H9 (cell line): ENCODE measurements at regions not wholly inside any gene's neighbourhood (a gene's known extent, or its start where the extent isn't known, plus 50 kb on each side); places are given as distances from the start of the nearest gene placed in this dataset.

Experiments used
- DNase-seq: peaks from one replicate; pipeline ENCODE4 v3.0.0-alpha.2; 2017
- H2AFZ ChIP-seq: one replicate; pipeline ENCODE4 v1.6.1; 2013; ENCODE audit warnings: mild to moderate bottlenecking, low read length, control low read depth, moderate library complexity
- H2AK5ac ChIP-seq: 2 replicates; pipeline ENCODE4 v1.6.1; 2013; ENCODE audit warnings: low read length, control low read depth, mixed read lengths; ENCODE audit not compliant: insufficient read length
- H2BK120ac ChIP-seq: one replicate; pipeline ENCODE4 v1.6.1; 2013; ENCODE audit warnings: low read depth, mild to moderate bottlenecking, low read length, control low read depth, inconsistent platforms; ENCODE audit not compliant: poor library complexity, severe bottlenecking
- H2BK12ac ChIP-seq: 2 replicates; pipeline ENCODE4 v1.6.1; 2013; ENCODE audit warnings: low read length, control low read depth, mixed read lengths, low read depth; ENCODE audit not compliant: insufficient read length
- H2BK15ac ChIP-seq: 2 replicates; pipeline ENCODE4 v1.6.1; 2013; ENCODE audit warnings: low read depth, low read length, control low read depth
- H2BK20ac ChIP-seq: one replicate; pipeline ENCODE4 v1.6.1; 2013; ENCODE audit warnings: low read depth, mild to moderate bottlenecking, low read length, control low read depth, inconsistent platforms; ENCODE audit not compliant: poor library complexity, severe bottlenecking
- H2BK5ac ChIP-seq: 2 replicates; pipeline ENCODE4 v1.6.1; 2013; ENCODE audit warnings: low read length, control low read depth, mixed read lengths; ENCODE audit not compliant: insufficient read length
- H3K14ac ChIP-seq: 2 replicates; pipeline ENCODE4 v1.6.1; 2013; ENCODE audit warnings: low read length, control low read depth; ENCODE audit not compliant: insufficient read depth
- H3K18ac ChIP-seq: 2 replicates; pipeline ENCODE4 v1.6.1; 2013; ENCODE audit warnings: low read depth, mild to moderate bottlenecking, mixed read lengths, low read length, control low read depth; ENCODE audit not compliant: insufficient read length
- H3K23ac ChIP-seq: 2 replicates; pipeline ENCODE4 v1.6.1; 2013; ENCODE audit warnings: low read length, control low read depth, mixed read lengths, low read depth; ENCODE audit not compliant: insufficient read length
- H3K23me2 ChIP-seq: 2 replicates; pipeline ENCODE4 v1.6.1; 2013; ENCODE audit warnings: low read depth, mild to moderate bottlenecking, mixed read lengths, low read length, control low read depth; ENCODE audit not compliant: insufficient read length, poor library complexity, severe bottlenecking
- H3K27ac ChIP-seq: 2 replicates; pipeline ENCODE4 v1.5.1; 2013; ENCODE audit warnings: low read length, control low read depth, mixed read lengths, low read depth; ENCODE audit not compliant: insufficient read length
- H3K27me3 ChIP-seq: 2 replicates; pipeline ENCODE4 v1.6.1; 2013; ENCODE audit warnings: low read length, control low read depth, inconsistent platforms; ENCODE audit not compliant: insufficient read depth
- H3K4ac ChIP-seq: 2 replicates; pipeline ENCODE4 v1.6.1; 2013; ENCODE audit warnings: low read depth, mild to moderate bottlenecking, control low read depth, inconsistent platforms, low read length, moderate library complexity
- H3K4me1 ChIP-seq: 2 replicates; pipeline ENCODE4 v1.6.1; 2013; ENCODE audit warnings: low read length, control low read depth, inconsistent platforms; ENCODE audit not compliant: insufficient read depth
- H3K4me2 ChIP-seq: 2 replicates; pipeline ENCODE4 v1.6.1; 2013; ENCODE audit warnings: low read length, control low read depth, mixed read lengths; ENCODE audit not compliant: insufficient read length, insufficient read depth
- H3K56ac ChIP-seq: 2 replicates; pipeline ENCODE4 v1.6.1; 2013; ENCODE audit warnings: low read depth, mild to moderate bottlenecking, mixed read lengths, low read length, control low read depth; ENCODE audit not compliant: insufficient read length
- H3K79me1 ChIP-seq: 2 replicates; pipeline ENCODE4 v1.6.1; 2013; ENCODE audit warnings: low read depth, mild to moderate bottlenecking, moderate library complexity, low read length, control low read depth, inconsistent platforms; ENCODE audit not compliant: insufficient read depth, poor library complexity, severe bottlenecking
- H3K79me2 ChIP-seq: 2 replicates; pipeline ENCODE4 v1.6.1; 2013; ENCODE audit warnings: low read length, control low read depth, inconsistent platforms; ENCODE audit not compliant: insufficient read depth
- H3K9ac ChIP-seq: 2 replicates; pipeline ENCODE4 v1.6.1; 2013; ENCODE audit warnings: low read length, control low read depth, mixed read lengths; ENCODE audit not compliant: insufficient read length; ENCODE audit errors: extremely low read depth
- H3K9me3 ChIP-seq: one replicate; pipeline ENCODE4 v1.6.1; 2013; ENCODE audit warnings: low read depth, low read length, inconsistent platforms; ENCODE audit not compliant: control insufficient read depth
- H3T11ph ChIP-seq: one replicate; pipeline ENCODE4 v1.6.1; 2013; ENCODE audit warnings: mild to moderate bottlenecking, low read length, control low read depth, inconsistent platforms
- H4K20me1 ChIP-seq: one replicate; pipeline ENCODE4 v1.6.1; 2013; ENCODE audit not compliant: control insufficient read depth, insufficient read length, insufficient read depth
- H4K5ac ChIP-seq: 2 replicates; pipeline ENCODE4 v1.6.1; 2013; ENCODE audit warnings: low read depth, mild to moderate bottlenecking, mixed read lengths, low read length, control low read depth; ENCODE audit not compliant: insufficient read length
- H4K8ac ChIP-seq: replicated peaks from 2 replicates; pipeline ENCODE4 v1.6.1; 2013; ENCODE audit warnings: low read length, control low read depth, mixed read lengths, low read depth; ENCODE audit not compliant: insufficient read length
- H4K91ac ChIP-seq: 2 replicates; pipeline ENCODE4 v1.6.1; 2013; ENCODE audit warnings: low read depth, mild to moderate bottlenecking, moderate library complexity, mixed read lengths, low read length, control low read depth; ENCODE audit not compliant: insufficient read length
- H3K27ac Mint-ChIP-seq, 3 experiments: 2 replicates in 2 of 3; 3 replicates in 1 of 3; pipeline ENCODE4 v1.8.0; 2020 to 2021; ENCODE audit warnings: mixed read lengths in 3 of 3, mild to moderate bottlenecking in 1 of 3, moderate library complexity in 1 of 3
- H3K27me3 Mint-ChIP-seq: 2 replicates; pipeline ENCODE4 v1.8.0; 2021; ENCODE audit warnings: low read depth, mild to moderate bottlenecking, moderate library complexity, mixed read lengths
- H3K36me3 Mint-ChIP-seq, 3 experiments: 2 replicates in 2 of 3; 3 replicates in 1 of 3; pipeline ENCODE4 v1.8.0; 2020 to 2021; ENCODE audit warnings: low read depth in 3 of 3, mixed read lengths in 3 of 3; ENCODE audit not compliant: insufficient read depth in 1 of 3
- H3K4me1 Mint-ChIP-seq, 2 experiments: 2 replicates each; pipeline ENCODE4 v1.8.0; 2020; ENCODE audit warnings: mixed read lengths in 2 of 2
- H3K4me3 Mint-ChIP-seq, 2 experiments: 2 replicates in 1 of 2; 3 replicates in 1 of 2; pipeline ENCODE4 v1.8.0; 2020 to 2021; ENCODE audit warnings: mild to moderate bottlenecking in 2 of 2, mixed read lengths in 2 of 2, moderate library complexity in 1 of 2
- H3K9me3 Mint-ChIP-seq, 2 experiments: 2 replicates in 1 of 2; 3 replicates in 1 of 2; pipeline ENCODE4 v1.8.0; 2020; ENCODE audit warnings: mild to moderate bottlenecking in 2 of 2, mixed read lengths in 2 of 2, moderate library complexity in 1 of 2
- WGBS: extraction: QIAGEN DNeasy Blood & Tissue Kit; methylation state at CpG from one replicate; pipeline ENCODE4 v1.1.7; 2013; ENCODE audit warnings: missing lambda C conversion rate, low lambda C conversion rate, mixed read lengths; ENCODE audit not compliant: insufficient read length; ENCODE audit errors: extremely low coverage; 5-methylcytosine and 5-hydroxymethylcytosine counted together
- TF ChIP-seq, protein P1 (sequence below): fragments of 200-600 bp; sonication (generic); conservative IDR thresholded peaks from 3 replicates; pipeline ENCODE4 v1.8.0; 2021; ENCODE audit warnings: antibody characterized with exemption, mild to moderate bottlenecking

DNA sequence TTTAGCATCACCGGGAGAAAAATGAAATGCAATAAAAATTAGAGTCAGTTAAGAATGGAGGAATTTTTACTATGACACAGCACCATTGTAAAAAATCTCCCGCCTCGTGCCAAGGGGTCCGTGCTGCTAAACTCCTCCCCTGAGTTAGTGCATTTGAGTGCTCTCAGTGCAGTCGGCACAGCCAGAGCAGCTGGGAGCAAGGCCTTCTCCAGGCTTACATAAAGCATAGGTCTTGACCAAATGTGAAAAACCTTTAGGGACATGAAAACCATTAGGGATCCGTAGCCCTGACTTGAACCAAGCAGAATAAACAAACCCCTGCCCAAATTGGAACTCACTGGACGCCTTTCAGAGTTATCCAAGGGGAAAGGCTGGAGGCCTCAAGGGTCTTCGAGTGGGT, 152.6 kb downstream of the PLCE1 start:
- Histone ChIP-seq H4K91ac (no peak overlapping the region), H3K27ac (no peak overlapping the region), H3K79me1 (no peaks in the 10 kb centered on the region), H3K9me3 (peaks cover 6% of the 10 kb centered on the region), H3K4ac (no peak overlapping the region), H2BK12ac (no peak overlapping the region), H2AFZ (no peak overlapping the region), H2BK15ac (no peak overlapping the region), H2BK120ac (no peak overlapping the region), H3K23ac (no peak overlapping the region), H3K4me1 (no peaks in the 10 kb centered on the region), H3K9ac (no peak overlapping the region), H3K56ac (no peak overlapping the region), H3K4me2 (no peak overlapping the region), H3K27me3 (no peaks in the 10 kb centered on the region), H2BK5ac (no peak overlapping the region), H4K20me1 (no peaks in the 10 kb centered on the region), H3K14ac (no peak overlapping the region), H3K18ac (no peak overlapping the region), H3K23me2 (no peaks in the 10 kb centered on the region), H2BK20ac (no peak overlapping the region), H4K5ac (no peak overlapping the region), H4K8ac (no peak overlapping the region), H3K79me2 (no peaks in the 10 kb centered on the region), H2AK5ac (no peak overlapping the region), H3T11ph (no peak overlapping the region)
- no CpG with 5 or more reads among the region's 8 CpGs for WGBS
- H3K27me3 Mint-ChIP-seq = peaks cover 7% of the 10 kb centered on the region; the same call in 1 of the 2 replicates
- no peak overlapping the region for H3K27ac Mint-ChIP-seq
- DNase-seq = no peak
- peaks cover 5 to 11% of the 10 kb centered on the region in 2 experiments for H3K4me1 Mint-ChIP-seq
- peaks cover 4 to 6% of the 10 kb centered on the region in 2 experiments; a peak in 4 of 5 replicates for H3K9me3 Mint-ChIP-seq
- H3K4me3 Mint-ChIP-seq = no peak overlapping the region
- H3K36me3 Mint-ChIP-seq = peaks cover 0 to 11% (median 9%) of the 10 kb centered on the region in 3 experiments; a peak in 4 of 7 replicates
- TF ChIP-seq, protein P1, sequence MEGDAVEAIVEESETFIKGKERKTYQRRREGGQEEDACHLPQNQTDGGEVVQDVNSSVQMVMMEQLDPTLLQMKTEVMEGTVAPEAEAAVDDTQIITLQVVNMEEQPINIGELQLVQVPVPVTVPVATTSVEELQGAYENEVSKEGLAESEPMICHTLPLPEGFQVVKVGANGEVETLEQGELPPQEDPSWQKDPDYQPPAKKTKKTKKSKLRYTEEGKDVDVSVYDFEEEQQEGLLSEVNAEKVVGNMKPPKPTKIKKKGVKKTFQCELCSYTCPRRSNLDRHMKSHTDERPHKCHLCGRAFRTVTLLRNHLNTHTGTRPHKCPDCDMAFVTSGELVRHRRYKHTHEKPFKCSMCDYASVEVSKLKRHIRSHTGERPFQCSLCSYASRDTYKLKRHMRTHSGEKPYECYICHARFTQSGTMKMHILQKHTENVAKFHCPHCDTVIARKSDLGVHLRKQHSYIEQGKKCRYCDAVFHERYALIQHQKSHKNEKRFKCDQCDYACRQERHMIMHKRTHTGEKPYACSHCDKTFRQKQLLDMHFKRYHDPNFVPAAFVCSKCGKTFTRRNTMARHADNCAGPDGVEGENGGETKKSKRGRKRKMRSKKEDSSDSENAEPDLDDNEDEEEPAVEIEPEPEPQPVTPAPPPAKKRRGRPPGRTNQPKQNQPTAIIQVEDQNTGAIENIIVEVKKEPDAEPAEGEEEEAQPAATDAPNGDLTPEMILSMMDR = no peak
